ENCODE measurements at regions not wholly inside any gene's neighbourhood (a gene's known extent, or its start where the extent isn't known, plus 50 kb on each side); places are given as distances from the start of the nearest gene placed in this dataset.

DNA sequence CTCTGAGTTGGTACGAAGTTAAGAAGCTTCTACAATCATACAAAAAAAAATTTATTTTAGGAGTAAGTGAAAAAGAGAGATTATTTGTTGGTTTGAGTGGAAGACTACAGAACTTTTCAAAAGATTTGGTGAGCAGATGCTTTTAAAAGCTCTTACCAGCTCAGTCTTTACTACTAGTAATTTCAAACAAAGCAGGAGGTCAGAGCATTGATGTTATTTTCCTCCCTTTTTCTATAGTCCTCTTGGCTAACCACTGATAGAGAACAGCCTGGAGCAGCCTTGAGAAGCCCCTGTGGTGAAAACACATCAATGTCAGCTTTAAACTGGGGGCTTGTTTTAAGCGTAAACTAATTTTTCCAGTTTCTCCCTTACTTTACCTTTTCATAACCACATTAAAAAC is 559.3 kb upstream of the CDH2 start:
- no peak for TF ChIP-seq CTCF (optimal IDR thresholded peaks at IDR 0.05 in 1 of 3, IDR thresholded peaks at IDR 0.05 in 1 of 3, conservative IDR thresholded peaks at IDR 0.05 in 1 of 3; ENCODE audit: extremely low read depth in 1 of 3, insufficient read depth in 2 of 3, low read length in 3 of 3)
- no peak for TF ChIP-seq EZH2 (IDR thresholded peaks at IDR 0.05; ENCODE audit: low read length)

Measured in keratinocyte (primary cell).